Epithelial cell of proximal tubule (primary cell): ENCODE measurements at regions not wholly inside any gene's neighbourhood (a gene's known extent, or its start where the extent isn't known, plus 50 kb on each side); places are given as distances from the start of the nearest gene placed in this dataset.
A peak's percentile ranks its signal among the peaks of the same experiment; 100 is the strongest.

ENCODE experiments used
- DNase-seq: peaks from one replicate; pipeline ENCODE4 v3.0.0-alpha.2; 2011; ENCODE audit warnings: low read depth
- H3K4me3 ChIP-seq: 2 replicates; pipeline ENCODE4 v1.5.1; 2011; ENCODE audit warnings: low read depth, mild to moderate bottlenecking, low read length
- TF ChIP-seq, protein P1 (sequence below): conservative IDR thresholded peaks from 2 replicates; pipeline ENCODE4 v1.5.1; 2012; ENCODE audit warnings: low read depth, mild to moderate bottlenecking, low read length

DNA sequence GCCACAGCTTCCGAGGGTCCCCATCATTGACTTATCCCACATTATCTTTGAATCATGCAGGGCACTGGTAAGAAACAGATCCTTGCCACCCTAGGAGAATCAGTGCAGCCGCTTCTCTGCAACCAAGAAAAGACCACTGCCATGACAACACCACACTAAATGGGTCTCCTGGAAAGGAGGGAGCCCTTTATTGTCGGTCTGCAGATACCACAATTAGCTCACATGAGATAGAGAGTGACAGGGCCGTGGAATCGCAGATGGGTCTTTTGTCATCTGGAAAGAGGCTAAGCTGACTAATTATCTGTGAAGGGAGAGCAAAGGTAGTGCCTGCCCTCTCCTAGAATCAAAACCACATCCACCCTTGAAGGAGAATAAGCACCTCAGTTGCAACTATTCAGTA, 178.3 kb upstream of the MYO16 start:
- DNase-seq, result no peak
- no peak overlapping the region for H3K4me3 ChIP-seq
- TF ChIP-seq, protein P1, sequence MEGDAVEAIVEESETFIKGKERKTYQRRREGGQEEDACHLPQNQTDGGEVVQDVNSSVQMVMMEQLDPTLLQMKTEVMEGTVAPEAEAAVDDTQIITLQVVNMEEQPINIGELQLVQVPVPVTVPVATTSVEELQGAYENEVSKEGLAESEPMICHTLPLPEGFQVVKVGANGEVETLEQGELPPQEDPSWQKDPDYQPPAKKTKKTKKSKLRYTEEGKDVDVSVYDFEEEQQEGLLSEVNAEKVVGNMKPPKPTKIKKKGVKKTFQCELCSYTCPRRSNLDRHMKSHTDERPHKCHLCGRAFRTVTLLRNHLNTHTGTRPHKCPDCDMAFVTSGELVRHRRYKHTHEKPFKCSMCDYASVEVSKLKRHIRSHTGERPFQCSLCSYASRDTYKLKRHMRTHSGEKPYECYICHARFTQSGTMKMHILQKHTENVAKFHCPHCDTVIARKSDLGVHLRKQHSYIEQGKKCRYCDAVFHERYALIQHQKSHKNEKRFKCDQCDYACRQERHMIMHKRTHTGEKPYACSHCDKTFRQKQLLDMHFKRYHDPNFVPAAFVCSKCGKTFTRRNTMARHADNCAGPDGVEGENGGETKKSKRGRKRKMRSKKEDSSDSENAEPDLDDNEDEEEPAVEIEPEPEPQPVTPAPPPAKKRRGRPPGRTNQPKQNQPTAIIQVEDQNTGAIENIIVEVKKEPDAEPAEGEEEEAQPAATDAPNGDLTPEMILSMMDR, result no peak

DNA sequence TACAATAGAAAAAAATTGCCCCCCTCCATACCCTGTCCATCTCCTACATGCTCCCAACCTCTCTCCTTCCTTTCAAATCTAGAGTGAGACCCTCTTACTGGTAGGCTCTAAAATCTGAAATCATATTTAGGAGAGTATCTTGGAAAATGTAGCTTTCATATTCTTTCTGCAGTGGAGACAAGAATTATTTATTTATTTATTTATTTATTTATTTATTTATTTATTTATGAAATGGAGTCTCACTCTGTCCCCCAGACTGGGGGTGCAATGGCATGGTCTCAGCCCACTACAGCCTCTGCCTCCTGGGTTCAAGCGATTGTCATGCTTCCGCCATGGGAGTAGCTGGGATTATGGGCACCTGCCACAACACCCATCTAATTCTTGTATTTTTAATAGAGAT, 174.1 kb upstream of the MYO16 start:
- no peak overlapping the region for H3K4me3 ChIP-seq
- TF ChIP-seq, protein P1, result no peak
- DNase-seq, result no peak

DNA sequence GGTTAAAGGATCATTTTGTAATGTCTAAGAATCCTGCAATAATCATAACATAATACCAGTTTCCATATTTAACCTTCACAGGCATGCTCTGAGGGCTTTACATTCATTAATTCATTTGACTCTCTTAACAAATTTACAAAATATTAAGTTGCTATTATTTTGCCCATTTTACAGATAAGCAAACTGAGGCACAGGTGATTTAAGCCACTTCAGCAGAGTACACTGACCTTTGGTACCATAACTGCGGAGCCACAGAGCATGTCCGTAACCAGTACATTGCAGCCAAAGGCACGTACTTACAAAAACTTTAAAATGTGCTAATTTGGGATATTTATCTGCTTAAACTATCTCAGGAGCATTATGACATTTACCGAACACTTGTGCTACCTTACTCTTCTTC, 169.4 kb upstream of the MYO16 start:
- no peak for DNase-seq
- no peak overlapping the region for H3K4me3 ChIP-seq
- TF ChIP-seq, protein P1, result no peak

GRCh38 chr13:108460746-108461145, 168.7 kb upstream of the MYO16 start:
- TF ChIP-seq, protein P1, result no peak
- no peak overlapping the region for H3K4me3 ChIP-seq
- no peak for DNase-seq

- TF ChIP-seq, protein P1, result no peak
- H3K4me3 ChIP-seq, result no peak overlapping the region
- peak; percentile 51 for DNase-seq
Observed at GRCh38 chr13:108463340-108463739, 166.1 kb upstream of the MYO16 start.

- no peak for DNase-seq
- H3K4me3 ChIP-seq, result no peak overlapping the region
- TF ChIP-seq, protein P1, result no peak
Observed at GRCh38 chr13:108470921-108471320, 158.5 kb upstream of the MYO16 start.

DNA sequence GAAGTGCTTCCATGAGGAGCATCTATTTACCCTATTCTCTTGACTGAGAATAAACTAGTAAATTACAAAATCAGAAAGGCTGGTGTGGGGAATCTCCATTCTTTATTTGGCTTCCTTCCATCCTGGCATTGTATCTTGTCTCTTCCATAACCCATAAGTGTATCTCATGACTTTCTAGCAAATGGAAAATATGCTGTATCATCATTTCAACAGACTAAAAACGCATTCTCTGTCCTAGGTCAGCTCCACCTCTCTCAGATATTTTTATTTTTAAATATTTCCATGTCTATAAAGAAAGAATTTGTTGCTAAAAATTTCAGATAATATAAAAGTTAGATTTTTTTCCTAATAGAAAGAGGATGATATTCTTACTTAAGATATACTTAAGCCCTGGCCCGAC, 154.2 kb upstream of the MYO16 start:
- no peak for DNase-seq
- TF ChIP-seq, protein P1, result no peak
- H3K4me3 ChIP-seq, result no peak overlapping the region
